ENCODE measurements at regions not wholly inside any gene's neighbourhood (a gene's known extent, or its start where the extent isn't known, plus 50 kb on each side); places are given as distances from the start of the nearest gene placed in this dataset.

DNA sequence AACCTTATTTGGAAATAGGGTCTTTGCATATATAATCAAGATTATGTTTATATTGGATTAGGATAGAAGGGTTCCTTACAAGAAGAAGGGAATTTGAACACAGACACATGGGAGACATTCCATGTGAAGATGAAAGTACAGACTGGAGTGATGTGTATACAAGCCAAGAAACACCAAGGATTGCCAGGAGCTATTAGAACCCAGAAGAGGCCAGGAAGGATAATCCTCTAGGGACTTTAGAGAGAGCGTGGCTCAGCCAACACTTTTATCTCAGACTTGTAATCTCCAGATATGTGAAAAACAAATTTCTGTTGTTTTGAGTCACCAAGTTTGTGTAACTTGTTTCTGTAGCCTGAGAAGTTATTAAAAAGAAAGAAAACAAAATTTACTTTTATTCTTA is 1173.9 kb upstream of the CITED2 start:
- TF ChIP-seq, protein P1, sequence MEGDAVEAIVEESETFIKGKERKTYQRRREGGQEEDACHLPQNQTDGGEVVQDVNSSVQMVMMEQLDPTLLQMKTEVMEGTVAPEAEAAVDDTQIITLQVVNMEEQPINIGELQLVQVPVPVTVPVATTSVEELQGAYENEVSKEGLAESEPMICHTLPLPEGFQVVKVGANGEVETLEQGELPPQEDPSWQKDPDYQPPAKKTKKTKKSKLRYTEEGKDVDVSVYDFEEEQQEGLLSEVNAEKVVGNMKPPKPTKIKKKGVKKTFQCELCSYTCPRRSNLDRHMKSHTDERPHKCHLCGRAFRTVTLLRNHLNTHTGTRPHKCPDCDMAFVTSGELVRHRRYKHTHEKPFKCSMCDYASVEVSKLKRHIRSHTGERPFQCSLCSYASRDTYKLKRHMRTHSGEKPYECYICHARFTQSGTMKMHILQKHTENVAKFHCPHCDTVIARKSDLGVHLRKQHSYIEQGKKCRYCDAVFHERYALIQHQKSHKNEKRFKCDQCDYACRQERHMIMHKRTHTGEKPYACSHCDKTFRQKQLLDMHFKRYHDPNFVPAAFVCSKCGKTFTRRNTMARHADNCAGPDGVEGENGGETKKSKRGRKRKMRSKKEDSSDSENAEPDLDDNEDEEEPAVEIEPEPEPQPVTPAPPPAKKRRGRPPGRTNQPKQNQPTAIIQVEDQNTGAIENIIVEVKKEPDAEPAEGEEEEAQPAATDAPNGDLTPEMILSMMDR (IDR thresholded peaks at IDR 0.05), result no peak
- no peak for TF ChIP-seq ZFX (IDR thresholded peaks at IDR 0.05; ENCODE audit: borderline replicate concordance)
